GM19455 (cell line): ENCODE measurements at regions not wholly inside any gene's neighbourhood (a gene's known extent, or its start where the extent isn't known, plus 50 kb on each side); places are given as distances from the start of the nearest gene placed in this dataset.
"Not testable (repeated sequence)": the region's sequence is repeated elsewhere in the genome, so short reads cannot be mapped to it uniquely, and the experiment has no call there.

Source experiments
- ATAC-seq: cut with Tn5 transposase; IDR thresholded peaks from one replicate; pipeline ENCODE4 v1.9.1; 2021; ENCODE audit not compliant: unreplicated experiment

DNA sequence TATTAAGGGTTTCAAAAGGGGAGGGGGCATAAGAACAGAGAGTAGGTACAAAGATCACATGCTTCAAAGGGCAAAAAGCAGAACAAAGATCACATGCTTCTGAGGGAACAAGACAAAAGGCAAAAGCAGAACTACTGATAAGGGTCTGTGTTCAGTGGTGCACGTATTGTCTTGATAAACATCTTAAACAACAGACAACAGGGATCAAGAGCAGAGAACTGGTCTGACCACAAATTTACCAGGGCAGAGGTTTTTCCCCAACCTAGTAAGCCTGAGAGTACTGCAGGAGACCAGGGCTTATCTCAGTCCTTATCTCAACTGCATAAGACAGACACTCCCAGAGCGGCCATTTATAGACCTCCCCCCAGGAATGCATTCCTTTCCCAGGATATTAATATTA lies 900.2 kb upstream of the PRKX start:
- not testable (repeated sequence) for ATAC-seq

- no peak for ATAC-seq
Measured at GRCh38 chrX:4588893-4589292, 875.4 kb upstream of the PRKX start.

DNA sequence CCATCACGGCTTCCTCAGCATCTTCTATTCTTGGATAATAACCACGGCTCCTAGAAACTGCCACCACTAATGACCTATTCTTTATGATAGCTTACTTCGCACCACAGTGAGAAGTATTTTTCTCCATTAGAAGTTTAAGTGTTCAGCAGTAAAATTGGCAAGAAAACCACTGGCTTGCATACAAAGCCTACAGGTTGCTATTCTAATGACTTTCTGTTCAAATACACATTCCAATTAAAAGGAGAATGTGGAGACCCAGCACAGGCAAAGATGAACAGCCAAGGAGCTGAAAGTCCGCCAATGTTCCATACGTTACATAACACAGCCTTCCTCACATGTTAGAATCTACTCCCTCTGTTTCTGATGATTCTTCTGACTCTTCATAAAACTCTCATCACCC lies 875.0 kb upstream of the PRKX start:
- no peak for ATAC-seq

- ATAC-seq: no peak
Measured at GRCh38 chrX:4588056-4588455, 874.6 kb upstream of the PRKX start.

DNA sequence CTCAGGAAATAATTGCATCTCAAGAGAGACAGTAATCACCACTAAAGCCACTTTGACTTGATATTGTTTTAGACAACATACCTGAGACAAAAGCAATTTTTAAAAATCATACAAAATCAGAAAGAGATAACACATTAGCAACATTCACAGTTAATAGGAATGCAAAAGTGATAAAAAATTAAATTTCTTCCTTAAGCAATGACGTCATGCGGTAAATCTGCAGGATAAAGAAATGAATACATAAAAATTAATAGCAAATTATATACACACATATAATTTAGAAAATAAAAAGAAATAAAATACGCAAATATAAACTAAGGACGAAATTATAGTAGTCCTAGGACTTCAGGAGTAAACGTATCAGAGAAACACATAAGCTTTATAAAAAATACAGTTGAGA lies 866.5 kb upstream of the PRKX start:
- ATAC-seq: no peak

GRCh38 chrX:4579480-4579879 lies 866.0 kb upstream of the PRKX start:
- ATAC-seq: no peak

- ATAC-seq: no peak
Measured at GRCh38 chrX:4572691-4573090, 859.2 kb upstream of the PRKX start.

- ATAC-seq: no peak
Measured at GRCh38 chrX:4570151-4570550, 856.7 kb upstream of the PRKX start.

- no peak for ATAC-seq
Measured at GRCh38 chrX:4560192-4560591, 846.7 kb upstream of the PRKX start.

GRCh38 chrX:4550018-4550417 lies 836.6 kb upstream of the PRKX start:
- ATAC-seq: no peak

DNA sequence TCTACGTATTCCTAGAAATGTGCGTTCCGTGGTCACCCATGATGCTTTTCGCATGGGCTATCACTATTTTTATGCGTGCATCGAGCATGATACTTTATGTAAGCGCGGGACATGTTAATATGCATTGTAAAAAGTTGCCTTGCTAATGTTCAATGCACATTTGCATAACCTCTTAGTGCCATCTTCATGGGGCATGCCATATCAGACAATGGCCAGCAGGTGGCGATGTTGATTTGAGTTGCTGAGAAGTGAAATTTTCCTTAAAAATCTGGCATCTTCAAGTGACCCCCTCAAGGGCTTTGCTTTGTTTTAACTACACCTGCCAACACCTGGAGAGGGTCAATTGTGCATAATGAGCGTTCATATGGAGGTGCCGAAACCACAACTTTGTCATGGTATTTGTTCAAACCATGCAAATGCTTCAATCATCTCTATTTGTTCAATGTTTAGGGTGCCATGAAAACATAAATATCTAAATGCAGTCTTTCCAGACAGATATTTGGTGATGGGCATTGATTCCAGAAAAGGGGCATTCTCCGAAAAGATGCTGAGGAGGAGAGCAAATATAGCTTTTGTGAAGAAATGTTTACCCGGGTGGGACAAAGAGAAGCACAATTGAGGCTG lies 833.9 kb upstream of the PRKX start:
- ATAC-seq: no peak

DNA sequence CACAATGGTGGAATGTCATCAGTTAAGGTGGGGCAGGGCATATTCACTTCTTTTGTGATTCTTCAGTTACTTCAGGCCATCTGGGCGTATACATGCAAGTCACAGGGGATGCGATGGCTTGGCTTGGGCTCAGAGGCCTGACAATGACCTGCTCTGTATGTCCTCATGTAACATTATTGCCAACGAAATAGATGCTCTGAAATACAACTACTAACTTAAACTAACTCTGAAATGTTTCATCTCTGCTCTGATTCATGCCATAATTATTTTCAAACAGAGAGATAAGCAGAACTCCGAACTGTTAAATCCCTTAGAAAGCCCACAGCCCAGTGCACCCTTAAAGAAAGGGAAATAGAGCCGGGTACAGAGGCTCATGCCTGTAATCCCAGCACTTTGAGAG lies 832.7 kb upstream of the PRKX start:
- not testable (repeated sequence) for ATAC-seq

DNA sequence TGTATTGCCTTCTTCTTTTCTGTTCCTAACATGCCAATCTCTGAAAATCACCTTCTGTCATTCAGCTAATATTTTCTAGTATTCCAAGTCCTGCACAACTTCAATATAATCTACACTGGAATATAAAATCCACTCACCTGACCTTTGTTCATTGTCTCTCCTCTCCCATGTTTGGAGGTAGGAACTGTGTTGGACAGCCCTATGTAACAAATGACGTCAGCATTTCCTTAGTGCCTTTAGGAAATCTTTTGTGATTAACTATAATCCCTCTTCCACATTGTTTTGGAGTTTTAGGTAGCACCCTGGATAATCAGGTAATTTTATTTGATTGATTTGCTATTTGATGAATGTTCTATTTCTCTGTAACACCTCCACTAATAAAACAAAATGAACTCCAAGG lies 814.8 kb upstream of the PRKX start:
- ATAC-seq: no peak

GRCh38 chrX:4485912-4486311 lies 772.5 kb upstream of the PRKX start:
- ATAC-seq: no peak

DNA sequence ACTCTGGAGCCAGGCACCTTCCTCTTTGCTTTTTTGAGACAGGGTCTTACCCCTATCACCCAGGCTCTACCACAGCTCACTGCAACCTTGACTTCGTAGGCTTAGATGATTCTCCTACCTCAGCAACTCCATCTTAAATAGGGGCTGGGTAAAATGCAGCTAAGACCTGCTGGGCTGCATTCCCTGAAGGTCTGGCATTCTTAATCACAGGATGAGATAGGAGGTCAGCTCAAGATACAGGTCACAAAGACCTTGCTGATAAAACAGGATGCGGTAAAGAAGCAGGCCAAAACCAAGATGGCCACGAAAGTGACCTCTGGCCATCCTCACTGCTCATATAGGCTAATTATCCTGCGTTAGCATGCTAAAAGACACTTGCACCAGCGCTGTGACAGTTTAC lies 770.8 kb upstream of the PRKX start:
- ATAC-seq: no peak

- no peak for ATAC-seq
Measured at GRCh38 chrX:4451591-4451990, 738.1 kb upstream of the PRKX start.

GRCh38 chrX:4450177-4450576 lies 736.7 kb upstream of the PRKX start:
- ATAC-seq: no peak

GRCh38 chrX:4435905-4436304 lies 722.5 kb upstream of the PRKX start:
- ATAC-seq: no peak

DNA sequence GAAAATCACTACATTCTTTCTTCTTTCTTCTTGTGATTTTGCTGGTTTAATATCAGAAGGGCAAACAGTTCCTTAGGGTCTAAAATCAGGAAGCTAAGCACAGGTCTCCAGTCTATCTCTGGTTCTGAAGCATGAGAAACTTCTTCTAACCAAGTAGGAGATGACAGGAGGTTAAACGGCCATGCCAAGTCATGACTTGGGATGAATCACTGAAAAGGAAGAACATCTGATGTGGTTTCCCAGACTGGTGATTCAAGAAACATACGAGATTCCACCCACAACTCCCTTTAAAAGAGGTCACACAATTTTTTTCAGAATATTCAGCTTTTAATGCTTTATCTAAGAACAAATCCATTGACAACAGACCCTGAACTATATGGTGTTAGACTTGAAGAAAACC lies 684.0 kb upstream of the PRKX start:
- ATAC-seq: no peak

DNA sequence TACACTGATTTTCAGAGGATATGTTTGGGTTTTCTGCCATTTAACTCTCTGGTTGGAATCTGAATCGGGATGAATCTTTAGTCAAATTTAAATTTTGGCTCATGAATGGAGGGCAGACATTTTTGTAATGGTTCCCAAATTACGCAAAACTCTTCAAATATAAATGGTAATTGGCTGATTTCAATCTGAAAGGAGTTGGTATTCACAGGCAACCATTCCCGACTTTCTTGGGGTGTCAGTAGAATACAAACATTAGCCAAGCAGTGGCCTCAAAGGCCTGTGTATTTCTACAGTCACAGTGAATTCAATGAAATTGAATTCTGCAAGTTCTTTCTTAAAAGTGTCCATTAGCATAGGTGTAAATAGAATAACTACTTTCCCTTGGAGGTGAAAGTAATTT lies 668.8 kb upstream of the PRKX start:
- ATAC-seq: no peak

DNA sequence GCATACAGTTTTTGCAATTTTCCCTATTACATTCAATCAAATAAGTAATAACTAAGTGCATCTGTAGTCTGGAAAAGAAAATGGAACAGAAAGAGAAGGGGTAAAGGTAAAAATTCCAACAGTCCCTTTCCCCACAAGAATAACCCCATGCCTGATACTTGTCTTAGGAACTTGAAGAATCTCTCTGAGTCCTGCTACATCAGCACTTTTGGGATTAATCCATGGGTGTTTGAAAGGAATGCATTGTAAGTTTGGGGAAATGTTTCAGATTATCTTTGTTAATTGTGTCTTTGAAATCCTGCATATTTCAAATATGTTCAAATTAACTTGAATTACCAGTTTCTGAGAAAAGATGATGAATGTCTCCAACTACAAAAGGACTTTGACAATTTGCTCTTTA lies 667.3 kb upstream of the PRKX start:
- ATAC-seq: no peak

GRCh38 chrX:4379071-4379470 lies 665.6 kb upstream of the PRKX start:
- ATAC-seq: no peak

DNA sequence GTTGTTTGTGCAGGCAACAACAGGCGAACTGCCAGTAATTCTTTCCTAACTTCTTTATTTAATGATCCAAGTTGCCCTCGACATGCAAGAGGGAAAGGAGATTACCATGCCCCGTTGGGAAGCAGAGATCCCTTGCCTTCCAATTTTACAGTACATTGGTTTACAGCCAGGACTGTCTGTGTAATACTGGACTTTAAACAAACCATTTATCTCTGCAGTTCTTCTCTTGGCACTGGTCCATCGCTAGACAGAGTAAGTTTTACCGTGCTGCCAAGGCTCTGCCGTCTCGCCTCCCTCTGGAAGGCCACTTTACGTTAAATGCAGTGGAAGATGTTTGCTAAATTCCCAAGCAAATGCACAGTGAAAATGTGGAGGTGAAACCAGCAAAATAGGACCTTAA lies 660.3 kb upstream of the PRKX start:
- ATAC-seq: no peak

DNA sequence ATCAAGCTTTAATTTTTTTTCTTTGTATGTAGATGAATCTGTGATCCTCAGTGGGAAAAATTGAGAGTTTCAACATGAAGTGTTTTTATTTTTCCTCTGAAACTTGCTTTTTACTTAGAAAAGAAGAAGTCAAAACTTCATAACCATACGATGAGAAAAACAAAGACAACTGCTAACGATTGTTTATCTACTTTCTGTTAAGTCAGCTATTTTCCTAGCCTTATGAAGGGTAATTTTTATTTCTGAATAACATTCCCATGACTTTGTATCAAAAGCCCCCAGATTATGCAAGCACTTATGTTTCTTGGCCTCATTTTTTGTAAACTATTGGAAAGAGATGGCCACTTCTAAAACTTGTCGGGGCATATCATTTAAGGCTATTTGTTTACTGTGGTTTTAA lies 645.1 kb upstream of the PRKX start:
- no peak for ATAC-seq
